Cardiac muscle cell (in vitro differentiated cells and primary cell): ENCODE measurements at regions not wholly inside any gene's neighbourhood (a gene's known extent, or its start where the extent isn't known, plus 50 kb on each side); places are given as distances from the start of the nearest gene placed in this dataset.
A peak's percentile ranks its signal among the peaks of the same experiment; 100 is the strongest.

ENCODE experiments used
- DNase-seq, 2 donors: peaks; one replicate each; pipeline versions ENCODE4 v3.0.0 to v3.0.0-alpha.2; 2010 to 2017; ENCODE audit warnings: low read depth in 1 of 2, low spot score in 1 of 2
- H3K27ac ChIP-seq: fragments of 200-600 bp; sonication (generic); 2 replicates; pipeline ENCODE4 v1.5.1; 2016
- H3K27me3 ChIP-seq: fragments of 200-600 bp; sonication (generic); 2 replicates; pipeline ENCODE4 v1.6.0; 2016; ENCODE audit warnings: control low read depth
- H3K36me3 ChIP-seq: fragments of 200-600 bp; sonication (generic); 2 replicates; pipeline ENCODE4 v1.5.1; 2016; ENCODE audit warnings: control low read depth
- H3K4me1 ChIP-seq: fragments of 200-600 bp; sonication (generic); 2 replicates; pipeline ENCODE4 v1.8.1; 2017; ENCODE audit warnings: low read depth, mild to moderate bottlenecking, mixed run types
- H3K4me3 ChIP-seq: fragments of 200-600 bp; sonication (generic); 2 replicates; pipeline ENCODE4 v1.5.1; 2016; ENCODE audit warnings: mild to moderate bottlenecking
- H3K9me3 ChIP-seq: fragments of 200-600 bp; sonication (generic); 2 replicates; pipeline ENCODE4 v1.5.1; 2017; ENCODE audit warnings: low read depth, mild to moderate bottlenecking, control low read depth
- CTCF ChIP-seq: IDR thresholded peaks from 2 replicates; pipeline ENCODE4 v1.5.1; 2012; ENCODE audit warnings: low read depth, mild to moderate bottlenecking, low read length

- no peaks in the 10 kb centered on the region for H3K27me3 ChIP-seq
- no peak overlapping the region for H3K27ac ChIP-seq
- no peak for TF ChIP-seq CTCF
- no peaks in the 10 kb centered on the region for H3K9me3 ChIP-seq
- no peaks in the 10 kb centered on the region for H3K4me1 ChIP-seq
- no peak for DNase-seq
- no peak overlapping the region for H3K4me3 ChIP-seq
- H3K36me3 ChIP-seq: no peaks in the 10 kb centered on the region
Observed at GRCh38 chr1:177848577-177848976, 121.3 kb downstream of the SEC16B start.

- DNase-seq: peak in 1 of 2 donors; percentile 44
- TF ChIP-seq CTCF: no peak
- Histone ChIP-seq H3K27ac (no peak overlapping the region), H3K4me1 (no peaks in the 10 kb centered on the region), H3K9me3 (no peaks in the 10 kb centered on the region), H3K36me3 (no peaks in the 10 kb centered on the region), H3K27me3 (no peaks in the 10 kb centered on the region), H3K4me3 (no peak overlapping the region)
Observed at GRCh38 chr1:177847843-177848242, 122.0 kb downstream of the SEC16B start.

GRCh38 chr1:177838907-177839485 is 130.9 kb downstream of the SEC16B start:
- Histone ChIP-seq H3K4me1 (no peaks in the 10 kb centered on the region), H3K27me3 (no peaks in the 10 kb centered on the region), H3K36me3 (no peaks in the 10 kb centered on the region), H3K4me3 (no peak overlapping the region), H3K27ac (no peak overlapping the region), H3K9me3 (no peaks in the 10 kb centered on the region)
- no peak for TF ChIP-seq CTCF
- no peak for DNase-seq

- TF ChIP-seq CTCF: no peak
- no peaks in the 10 kb centered on the region for H3K9me3 ChIP-seq
- H3K27ac ChIP-seq: no peak overlapping the region
- no peaks in the 10 kb centered on the region for H3K36me3 ChIP-seq
- DNase-seq: no peak
- H3K4me1 ChIP-seq: no peaks in the 10 kb centered on the region
- H3K4me3 ChIP-seq: no peak overlapping the region
- no peaks in the 10 kb centered on the region for H3K27me3 ChIP-seq
Observed at GRCh38 chr1:177833631-177834030, 136.2 kb downstream of the SEC16B start.

- DNase-seq: no peak
- H3K27ac ChIP-seq: no peak overlapping the region
- H3K36me3 ChIP-seq: no peaks in the 10 kb centered on the region
- H3K27me3 ChIP-seq: no peaks in the 10 kb centered on the region
- no peak for TF ChIP-seq CTCF
- H3K4me1 ChIP-seq: no peaks in the 10 kb centered on the region
- no peaks in the 10 kb centered on the region for H3K9me3 ChIP-seq
- no peak overlapping the region for H3K4me3 ChIP-seq
Observed at GRCh38 chr1:177830531-177831135, 139.2 kb downstream of the SEC16B start.
